ENCODE measurements at regions not wholly inside any gene's neighbourhood (a gene's known extent, or its start where the extent isn't known, plus 50 kb on each side); places are given as distances from the start of the nearest gene placed in this dataset.

GRCh38 chr6:163841733-163842132, 427.2 kb downstream of the QKI start:
- Mint-ChIP-seq H3K4me1 (ENCODE audit: low read depth) (peaks cover 5% of the 10 kb centered on the region), H3K9me3 (ENCODE audit: low read depth) (peaks cover 11% of the 10 kb centered on the region), H3K36me3 (ENCODE audit: low read depth) (peaks cover 2% of the 10 kb centered on the region), H3K4me3 (ENCODE audit: unreplicated experiment) (no peak overlapping the region), H3K27ac (ENCODE audit: unreplicated experiment) (no peak overlapping the region), H3K27me3 (ENCODE audit: low read depth) (no peaks in the 10 kb centered on the region)
- TF ChIP-seq, protein P1, sequence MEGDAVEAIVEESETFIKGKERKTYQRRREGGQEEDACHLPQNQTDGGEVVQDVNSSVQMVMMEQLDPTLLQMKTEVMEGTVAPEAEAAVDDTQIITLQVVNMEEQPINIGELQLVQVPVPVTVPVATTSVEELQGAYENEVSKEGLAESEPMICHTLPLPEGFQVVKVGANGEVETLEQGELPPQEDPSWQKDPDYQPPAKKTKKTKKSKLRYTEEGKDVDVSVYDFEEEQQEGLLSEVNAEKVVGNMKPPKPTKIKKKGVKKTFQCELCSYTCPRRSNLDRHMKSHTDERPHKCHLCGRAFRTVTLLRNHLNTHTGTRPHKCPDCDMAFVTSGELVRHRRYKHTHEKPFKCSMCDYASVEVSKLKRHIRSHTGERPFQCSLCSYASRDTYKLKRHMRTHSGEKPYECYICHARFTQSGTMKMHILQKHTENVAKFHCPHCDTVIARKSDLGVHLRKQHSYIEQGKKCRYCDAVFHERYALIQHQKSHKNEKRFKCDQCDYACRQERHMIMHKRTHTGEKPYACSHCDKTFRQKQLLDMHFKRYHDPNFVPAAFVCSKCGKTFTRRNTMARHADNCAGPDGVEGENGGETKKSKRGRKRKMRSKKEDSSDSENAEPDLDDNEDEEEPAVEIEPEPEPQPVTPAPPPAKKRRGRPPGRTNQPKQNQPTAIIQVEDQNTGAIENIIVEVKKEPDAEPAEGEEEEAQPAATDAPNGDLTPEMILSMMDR (IDR thresholded peaks at IDR 0.05) = no peak
- DNase-seq (ENCODE audit: low spot score) = no peak

GRCh38 chr6:163841326-163841725, 426.8 kb downstream of the QKI start:
- Mint-ChIP-seq H3K27me3 (ENCODE audit: low read depth) (no peaks in the 10 kb centered on the region), H3K9me3 (ENCODE audit: low read depth) (peaks cover 9% of the 10 kb centered on the region), H3K27ac (ENCODE audit: unreplicated experiment) (no peak overlapping the region), H3K4me1 (ENCODE audit: low read depth) (peaks cover 5% of the 10 kb centered on the region), H3K4me3 (ENCODE audit: unreplicated experiment) (no peak overlapping the region), H3K36me3 (ENCODE audit: low read depth) (peaks cover 2% of the 10 kb centered on the region)
- no peak for DNase-seq (ENCODE audit: low spot score)
- TF ChIP-seq, protein P1 (IDR thresholded peaks at IDR 0.05) = no peak

GRCh38 chr6:163840880-163841279, 426.4 kb downstream of the QKI start:
- Mint-ChIP-seq H3K36me3 (ENCODE audit: low read depth) (peaks cover 2% of the 10 kb centered on the region), H3K4me3 (ENCODE audit: unreplicated experiment) (no peak overlapping the region), H3K9me3 (ENCODE audit: low read depth) (peaks cover 9% of the 10 kb centered on the region), H3K4me1 (ENCODE audit: low read depth) (peaks cover 5% of the 10 kb centered on the region), H3K27me3 (ENCODE audit: low read depth) (no peaks in the 10 kb centered on the region), H3K27ac (ENCODE audit: unreplicated experiment) (no peak overlapping the region)
- DNase-seq (ENCODE audit: low spot score) = no peak
- TF ChIP-seq, protein P1 (IDR thresholded peaks at IDR 0.05) = no peak

DNA sequence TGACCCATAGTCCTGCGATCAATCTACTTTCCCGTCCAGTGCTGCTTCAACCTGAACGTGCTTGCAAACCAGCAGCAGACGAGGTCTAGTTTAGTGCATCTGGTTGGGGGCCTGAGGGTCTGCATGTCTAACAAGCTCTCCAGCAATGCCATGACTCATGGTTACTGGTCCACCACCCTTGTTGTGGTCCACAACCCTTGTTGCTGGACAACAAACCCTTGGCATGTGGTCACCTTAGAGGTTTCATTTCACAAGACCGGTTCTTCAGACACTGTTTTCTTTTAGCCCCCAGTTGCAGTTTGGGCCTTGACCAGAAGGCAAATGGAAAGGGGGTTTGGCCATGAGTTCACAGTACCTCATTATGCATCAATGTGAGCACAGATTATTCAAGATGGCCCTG, 424.8 kb downstream of the QKI start:
- Mint-ChIP-seq H3K9me3 (ENCODE audit: low read depth) (peaks cover 9% of the 10 kb centered on the region), H3K27ac (ENCODE audit: unreplicated experiment) (no peak overlapping the region), H3K4me1 (ENCODE audit: low read depth) (peaks cover 5% of the 10 kb centered on the region), H3K36me3 (ENCODE audit: low read depth) (peaks cover 2% of the 10 kb centered on the region), H3K27me3 (ENCODE audit: low read depth) (no peaks in the 10 kb centered on the region), H3K4me3 (ENCODE audit: unreplicated experiment) (no peak overlapping the region)
- no peak for DNase-seq (ENCODE audit: low spot score)
- TF ChIP-seq, protein P1 (IDR thresholded peaks at IDR 0.05) = no peak

- DNase-seq (ENCODE audit: low spot score) = no peak
- Mint-ChIP-seq H3K4me3 (ENCODE audit: unreplicated experiment) (peak overlapping the region; percentile 40), H3K9me3 (ENCODE audit: low read depth) (peaks cover 9% of the 10 kb centered on the region), H3K27me3 (ENCODE audit: low read depth) (no peaks in the 10 kb centered on the region), H3K4me1 (ENCODE audit: low read depth) (peaks cover 5% of the 10 kb centered on the region), H3K36me3 (ENCODE audit: low read depth) (peaks cover 2% of the 10 kb centered on the region), H3K27ac (ENCODE audit: unreplicated experiment) (no peak overlapping the region)
- TF ChIP-seq, protein P1 (IDR thresholded peaks at IDR 0.05) = no peak
Measured at GRCh38 chr6:163837691-163838431, 423.3 kb downstream of the QKI start.
